HG03108 (cell line): ENCODE measurements at regions not wholly inside any gene's neighbourhood (a gene's known extent, or its start where the extent isn't known, plus 50 kb on each side); places are given as distances from the start of the nearest gene placed in this dataset.
A peak's percentile ranks its signal among the peaks of the same experiment; 100 is the strongest.
"Not testable (repeated sequence)": the region's sequence is repeated elsewhere in the genome, so short reads cannot be mapped to it uniquely, and the experiment has no call there.

ENCODE experiments used
- ATAC-seq: cut with Tn5 transposase; IDR thresholded peaks from one replicate; pipeline ENCODE4 v1.9.1; 2021; ENCODE audit warnings: moderate library complexity; ENCODE audit not compliant: unreplicated experiment

GRCh38 chr1:101522486-101522885, 285.7 kb downstream of the S1PR1 start:
- ATAC-seq: no peak

- no peak for ATAC-seq
These were observed 290.0 kb downstream of the S1PR1 start for GRCh38 chr1:101526813-101527212.

DNA sequence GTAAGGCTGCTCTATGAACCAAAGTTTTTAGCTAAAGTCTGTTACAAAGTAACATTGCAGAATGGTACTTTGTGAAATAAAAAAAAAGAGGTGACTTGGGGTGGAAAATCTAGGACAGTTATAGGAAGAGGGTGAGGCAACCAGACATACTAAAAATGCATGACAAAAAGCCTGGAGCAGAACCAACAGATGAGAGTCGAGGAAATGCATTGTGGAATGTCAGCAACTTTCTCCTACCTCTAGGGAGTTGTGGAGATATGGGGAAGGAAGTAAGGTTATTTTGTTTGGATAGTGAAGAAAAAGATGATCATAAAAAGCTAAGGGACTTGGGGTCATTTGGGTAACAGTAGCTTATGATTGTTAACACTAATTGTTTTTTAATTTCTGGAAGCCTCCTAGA, 295.6 kb downstream of the S1PR1 start:
- no peak for ATAC-seq

DNA sequence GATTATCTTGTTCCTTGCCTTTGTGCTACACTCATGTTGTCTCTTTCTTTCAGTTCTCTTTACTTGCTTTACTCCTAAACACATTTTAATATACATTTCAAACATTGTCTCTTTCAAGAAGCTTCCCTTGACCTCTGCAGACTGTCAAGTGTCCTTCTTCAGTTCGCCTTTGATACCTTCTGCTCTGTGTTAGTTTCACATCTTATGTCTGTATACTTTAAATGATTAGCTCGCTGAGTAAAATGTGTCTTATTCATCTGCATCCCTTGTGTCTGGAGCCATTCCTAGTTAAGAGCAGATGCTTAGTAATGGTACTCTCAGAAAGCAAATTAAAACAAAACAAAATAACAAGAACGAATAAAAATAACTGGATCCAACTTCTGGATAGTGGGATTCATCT, 303.3 kb downstream of the S1PR1 start:
- no peak for ATAC-seq

DNA sequence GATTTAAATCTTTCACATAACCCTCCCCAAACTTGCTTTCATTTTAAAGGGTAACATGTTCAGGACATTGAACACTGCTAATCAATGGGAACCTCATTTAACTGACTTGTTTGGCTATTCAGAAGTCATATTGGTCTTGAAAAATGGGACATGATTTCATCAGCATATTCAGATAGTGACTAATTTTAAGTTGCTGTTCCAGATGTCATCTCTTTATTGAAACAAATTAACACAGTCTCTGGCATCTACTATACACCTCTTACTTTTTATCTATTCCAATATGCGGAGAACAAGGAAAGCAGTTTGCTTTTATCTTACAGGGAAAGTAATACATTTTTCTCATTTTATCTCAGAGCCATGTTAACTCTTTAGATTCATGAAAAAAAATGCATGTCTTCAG, 310.1 kb downstream of the S1PR1 start:
- no peak for ATAC-seq

- ATAC-seq: no peak
These were observed 310.5 kb downstream of the S1PR1 start for GRCh38 chr1:101547357-101547756.

GRCh38 chr1:101548376-101548775, 311.6 kb downstream of the S1PR1 start:
- no peak for ATAC-seq

- no peak for ATAC-seq
These were observed 313.8 kb downstream of the S1PR1 start for GRCh38 chr1:101550581-101550980.

GRCh38 chr1:101566883-101567538, 330.2 kb downstream of the S1PR1 start:
- no peak for ATAC-seq

DNA sequence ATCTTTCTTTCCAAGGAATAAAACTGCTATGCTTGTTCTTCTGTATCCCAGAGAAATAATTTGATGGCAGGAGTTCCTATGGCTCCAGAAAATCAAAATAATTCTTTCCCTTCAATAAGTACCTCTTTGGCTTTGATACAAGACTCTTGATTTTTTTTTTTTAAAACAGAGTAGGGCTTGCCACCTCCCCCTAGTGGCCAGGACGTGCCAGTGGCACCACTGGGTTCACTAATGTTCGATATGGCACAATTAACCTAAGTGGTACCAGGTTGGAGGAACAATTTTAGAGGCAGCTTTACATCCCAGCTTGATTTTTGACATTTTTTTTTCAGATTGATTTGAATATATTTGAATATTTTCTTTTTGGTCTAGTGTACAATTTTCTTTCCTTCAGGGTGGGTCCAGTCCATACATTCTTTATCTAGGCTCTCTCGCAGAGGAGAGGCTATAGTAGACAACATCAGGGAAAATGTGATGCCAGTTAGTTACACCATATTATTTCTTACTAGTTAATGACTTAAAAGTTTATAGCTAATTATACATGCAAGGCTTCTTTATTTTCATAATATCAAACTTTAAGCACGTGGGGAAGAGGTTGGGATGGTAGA, 330.9 kb downstream of the S1PR1 start:
- ATAC-seq: peak; percentile 89

DNA sequence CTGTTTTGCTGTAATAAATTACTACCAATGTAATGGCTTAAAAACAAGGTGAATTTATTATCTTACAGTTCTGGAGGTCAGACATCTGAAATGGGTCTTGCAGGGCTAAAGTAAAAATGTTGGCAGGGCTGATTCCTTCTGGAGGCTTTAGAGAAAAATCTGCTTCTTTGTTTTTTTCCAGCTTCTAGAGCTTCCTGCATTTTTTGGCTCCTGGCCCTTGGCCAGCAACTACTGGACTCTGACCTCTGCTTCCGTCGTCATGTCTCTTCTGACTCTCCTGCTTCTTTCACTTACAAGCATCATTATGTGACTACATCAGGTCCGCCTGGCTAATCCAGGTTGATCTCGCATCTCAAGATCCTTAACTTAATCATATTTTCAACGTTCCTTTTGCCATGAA, 350.9 kb downstream of the S1PR1 start:
- ATAC-seq: no peak

GRCh38 chr1:101588677-101589076, 351.9 kb downstream of the S1PR1 start:
- ATAC-seq: no peak

GRCh38 chr1:101592845-101593244, 356.0 kb downstream of the S1PR1 start:
- no peak for ATAC-seq

DNA sequence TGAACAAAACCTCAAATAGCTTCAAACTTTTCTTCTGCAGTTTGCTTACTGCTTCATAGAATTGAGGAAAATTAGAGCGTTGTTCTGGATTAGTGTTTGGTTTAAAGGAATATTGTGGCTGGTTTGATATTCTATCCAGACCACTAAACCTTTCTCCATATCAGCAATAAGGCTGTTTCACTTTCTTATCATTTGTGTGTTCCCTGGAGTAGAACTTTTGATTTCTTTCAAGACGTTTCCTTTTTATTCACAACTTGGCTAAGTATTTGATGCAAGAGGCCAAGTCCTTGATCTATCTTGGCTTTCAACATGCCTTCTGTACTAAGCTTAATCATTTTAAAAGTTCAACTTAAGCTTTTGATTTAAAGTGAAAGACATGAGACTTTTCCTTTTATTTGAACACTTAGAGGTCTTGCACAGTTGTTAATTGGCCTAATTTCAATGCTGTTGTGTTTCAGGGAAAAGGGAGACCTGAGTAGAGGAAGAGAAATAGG, 359.1 kb downstream of the S1PR1 start:
- no peak for ATAC-seq

DNA sequence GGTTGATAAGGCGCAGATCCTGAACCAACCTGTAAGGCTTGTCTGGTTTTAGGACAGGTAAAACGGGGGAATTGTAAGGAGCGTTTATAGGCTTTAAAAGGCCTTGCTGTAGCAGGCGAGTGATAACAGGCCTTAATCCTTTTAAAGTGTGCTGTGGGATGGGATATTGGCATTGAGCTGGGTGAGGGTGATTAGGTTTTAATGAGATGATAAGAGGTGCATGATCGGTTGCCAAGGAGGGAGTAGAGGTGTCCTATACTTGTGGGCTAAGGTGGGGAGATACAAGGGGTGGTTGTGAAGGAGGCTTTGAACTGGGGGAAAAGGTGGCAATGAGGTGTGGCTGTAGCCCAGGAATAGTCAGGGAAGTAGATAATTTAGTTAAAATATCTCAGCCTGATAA, 363.8 kb downstream of the S1PR1 start:
- not testable (repeated sequence) for ATAC-seq

DNA sequence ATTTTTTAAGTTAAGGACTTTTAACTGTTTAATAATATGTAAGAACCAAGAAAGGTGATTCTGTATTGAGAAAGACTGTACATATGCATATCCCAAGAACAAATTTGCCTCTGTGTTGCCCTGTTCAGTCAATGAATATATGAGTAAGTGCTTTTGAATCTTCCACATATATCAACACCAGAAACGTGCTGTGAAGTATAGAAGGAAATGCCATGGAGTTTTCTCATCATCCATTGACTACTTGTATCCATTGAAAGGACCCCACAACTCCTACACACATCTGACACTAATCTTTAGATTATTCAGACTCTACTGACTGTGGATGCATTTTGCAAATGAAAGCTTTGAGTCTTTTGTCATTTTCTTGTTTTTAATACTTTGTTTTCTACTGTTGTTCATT, 366.9 kb downstream of the S1PR1 start:
- ATAC-seq: no peak

DNA sequence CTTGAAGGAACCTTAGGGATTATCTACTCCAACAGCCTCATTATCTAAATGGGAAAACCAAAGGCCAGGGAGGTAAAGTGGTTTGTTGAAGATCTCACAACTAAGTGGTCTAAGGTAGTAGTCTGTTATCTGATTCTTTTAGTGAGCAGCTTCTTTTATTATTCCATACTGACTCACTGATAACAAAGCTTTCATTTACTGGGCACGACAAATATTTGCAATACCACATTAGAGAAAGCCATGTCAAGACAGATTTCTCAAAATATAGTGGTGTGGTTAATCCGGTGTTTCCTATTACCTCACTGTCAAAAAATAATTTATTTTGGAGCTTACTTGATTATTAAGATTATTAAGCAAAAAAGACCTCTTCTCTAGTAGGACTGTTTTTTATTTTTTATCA, 369.1 kb downstream of the S1PR1 start:
- no peak for ATAC-seq

- ATAC-seq: no peak
These were observed 376.7 kb downstream of the S1PR1 start for GRCh38 chr1:101613546-101613945.

- ATAC-seq: no peak
These were observed 377.8 kb downstream of the OLFM3 start for GRCh38 chr1:101618900-101619299.

DNA sequence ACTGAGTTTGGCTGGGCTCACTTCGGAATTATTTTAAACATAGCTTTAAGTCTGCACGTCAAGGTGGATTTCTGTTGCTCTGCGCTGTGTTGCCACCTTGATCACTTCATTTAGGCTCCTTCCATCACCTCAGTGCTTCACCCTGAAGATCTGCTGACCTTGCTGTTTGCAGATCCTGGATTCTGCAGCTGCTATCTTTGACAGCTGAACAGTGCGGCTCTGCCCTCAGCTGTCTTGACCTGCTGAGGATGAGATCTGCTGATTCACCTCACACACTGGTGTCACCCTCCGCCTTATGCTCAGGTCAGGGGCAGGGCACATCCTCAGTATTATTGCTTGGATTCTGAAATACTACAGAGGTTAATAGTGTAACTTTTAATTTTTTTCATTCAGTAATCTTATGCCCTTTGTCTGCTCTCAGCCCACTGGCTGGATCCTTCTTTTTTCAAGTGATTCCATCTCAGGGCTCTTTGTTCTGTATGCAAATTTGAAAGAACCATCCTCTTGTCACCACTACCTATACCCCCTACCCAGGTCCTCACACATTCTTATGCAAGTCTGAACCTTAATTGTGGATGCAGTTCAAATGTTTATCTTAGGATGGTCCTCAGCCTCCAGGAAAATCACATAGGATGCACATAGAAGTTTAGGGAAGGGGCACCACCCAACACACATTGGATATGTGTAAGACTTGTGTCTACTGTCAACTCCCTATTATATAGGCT, 364.0 kb downstream of the OLFM3 start:
- ATAC-seq: no peak

DNA sequence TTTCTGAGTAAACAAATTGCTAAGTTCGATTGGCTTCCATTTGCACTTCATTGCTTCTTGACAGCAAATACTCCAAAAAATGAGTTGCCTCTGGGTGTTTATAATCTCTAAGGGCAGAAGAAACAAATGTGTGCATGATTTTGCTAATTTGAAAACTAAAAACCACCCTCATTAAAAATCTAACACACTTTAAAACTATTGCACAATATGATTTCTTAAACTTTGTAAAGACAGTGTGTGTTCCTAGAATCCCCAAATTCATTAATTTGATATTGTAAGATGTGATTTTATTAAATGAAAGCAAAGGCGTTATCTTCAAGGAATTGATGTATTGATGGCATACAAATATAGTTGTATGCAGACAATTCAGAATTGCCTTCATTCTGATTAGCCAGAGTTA, 350.9 kb downstream of the OLFM3 start:
- no peak for ATAC-seq

DNA sequence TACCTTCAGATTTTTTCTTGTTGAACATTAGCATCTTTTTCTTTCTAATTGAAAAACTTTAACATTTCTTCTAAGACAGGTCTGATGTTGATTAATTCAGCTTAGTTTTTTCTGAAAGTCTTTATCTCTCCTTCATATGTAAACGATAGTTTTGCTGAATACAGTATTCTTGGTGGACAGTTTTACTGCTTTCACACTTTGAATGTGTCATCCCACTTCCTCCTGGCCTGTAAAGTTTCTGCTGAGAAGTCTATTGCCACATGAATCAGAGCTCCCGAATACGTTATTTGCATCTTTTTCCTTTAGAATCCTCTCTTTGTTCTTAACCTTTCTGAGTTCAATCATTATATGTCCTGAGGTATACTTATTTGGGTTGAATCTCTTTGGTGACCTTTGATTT, 344.2 kb downstream of the OLFM3 start:
- ATAC-seq: no peak
